PC-3 (cell line): ENCODE measurements at regions not wholly inside any gene's neighbourhood (a gene's known extent, or its start where the extent isn't known, plus 50 kb on each side); places are given as distances from the start of the nearest gene placed in this dataset.

Experiments used
- ATAC-seq: fragments of 200-7000 bp; cut with Tn5 transposase; 2 replicates; pipeline ENCODE4 v1.9.1; 2020; ENCODE audit warnings: mild to moderate bottlenecking, moderate library complexity
- BruUV-seq: library from RNA; stranded (reverse); fragments of 400-500 nt; replicated peaks from 2 replicates; lab custom pipeline; 2021; lab: Mats Ljungman, UMichigan
- CTCF ChIA-PET: fragments of 300-600 bp; sonication (Branson Sonifier 250); formaldehyde crosslinking; loops from one replicate; lab custom pipeline; 2022; ENCODE audit warnings: antibody characterized with exemption; lab: Charles Lee
- POLR2A ChIA-PET: fragments of 300-600 bp; sonication (Branson Sonifier 250); formaldehyde crosslinking; loops from one replicate; lab custom pipeline; 2022; ENCODE audit warnings: antibody characterized with exemption; ENCODE audit not compliant: unreplicated experiment; lab: Charles Lee
- DNase-seq: peaks from one replicate; pipeline ENCODE4 v3.0.0-alpha.2; 2015
- H2AFZ ChIP-seq: fragments of 300-600 bp; sonication (generic); 2 replicates; pipeline ENCODE4 v1.6.0; 2016; ENCODE audit warnings: antibody characterized with exemption, low read length
- H3F3A ChIP-seq: fragments of 300-600 bp; sonication (generic); one replicate; pipeline ENCODE4 v1.6.0; 2017; ENCODE audit warnings: antibody characterized with exemption, low read length, control low read depth, mild to moderate bottlenecking; ENCODE audit not compliant: unreplicated experiment
- H3K27ac ChIP-seq: fragments of 300-600 bp; sonication (generic); 2 replicates; pipeline ENCODE4 v1.5.1; 2016; ENCODE audit warnings: mild to moderate bottlenecking, low read length
- H3K27me3 ChIP-seq: fragments of 300-600 bp; sonication (generic); 2 replicates; pipeline ENCODE4 v1.6.1; 2016; ENCODE audit warnings: low read length, mixed read lengths
- H3K36me3 ChIP-seq: fragments of 300-600 bp; sonication (generic); 2 replicates; pipeline ENCODE4 v1.6.1; 2016; ENCODE audit warnings: low read depth, mixed run types, low read length, mixed read lengths
- H3K4me1 ChIP-seq: fragments of 300-600 bp; sonication (generic); 2 replicates; pipeline ENCODE4 v1.5.1; 2016; ENCODE audit warnings: low read length; ENCODE audit not compliant: insufficient read depth
- H3K4me2 ChIP-seq: fragments of 300-600 bp; sonication (generic); 2 replicates; pipeline ENCODE4 v1.6.0; 2016; ENCODE audit warnings: low read length
- H3K4me3 ChIP-seq: fragments of 300-600 bp; sonication (generic); 2 replicates; pipeline ENCODE4 v1.5.1; 2016; ENCODE audit warnings: mild to moderate bottlenecking, low read length, mixed read lengths
- H3K79me2 ChIP-seq: fragments of 300-600 bp; sonication (generic); 2 replicates; pipeline ENCODE4 v1.6.1; 2017; ENCODE audit warnings: low read length, mixed read lengths
- H3K9ac ChIP-seq: fragments of 300-600 bp; sonication (generic); 2 replicates; pipeline ENCODE4 v1.6.0; 2016; ENCODE audit warnings: mild to moderate bottlenecking, low read length
- H3K9me2 ChIP-seq: fragments of 300-600 bp; sonication (generic); replicated peaks from 2 replicates; pipeline ENCODE4 v1.6.1; 2016; ENCODE audit warnings: mixed run types, low read length, mixed read lengths
- H3K9me3 ChIP-seq: fragments of 300-600 bp; sonication (generic); 2 replicates; pipeline ENCODE4 v1.6.1; 2016; ENCODE audit warnings: low read length, mixed read lengths
- H4K20me1 ChIP-seq: fragments of 300-600 bp; sonication (generic); 2 replicates; pipeline ENCODE4 v1.6.1; 2016; ENCODE audit warnings: low read length, mixed read lengths
- EZH2 ChIP-seq: fragments of 300-600 bp; sonication (generic); IDR thresholded peaks from one replicate; pipeline ENCODE4 v1.6.1; 2017; ENCODE audit warnings: antibody characterized with exemption, mild to moderate bottlenecking, low read length; ENCODE audit not compliant: unreplicated experiment
- EZH2phosphoT487 ChIP-seq: fragments of 300-600 bp; sonication (generic); IDR thresholded peaks from 2 replicates; pipeline ENCODE4 v1.6.1; 2018; ENCODE audit warnings: mild to moderate bottlenecking, antibody characterized with exemption, low read length, borderline replicate concordance
- intact Hi-C: fragments of 100-400 bp; cut with micrococcal nuclease; formaldehyde crosslinking; loops from 2 replicates; pipeline ENCODE4 v1.9.0; 2023
- TF ChIP-seq, protein P1 (sequence below): fragments of 300-600 bp; sonication (generic); conservative IDR thresholded peaks from 2 replicates; pipeline ENCODE4 v1.5.1; 2017; ENCODE audit warnings: antibody characterized with exemption, low read depth, mild to moderate bottlenecking, low read length

DNA sequence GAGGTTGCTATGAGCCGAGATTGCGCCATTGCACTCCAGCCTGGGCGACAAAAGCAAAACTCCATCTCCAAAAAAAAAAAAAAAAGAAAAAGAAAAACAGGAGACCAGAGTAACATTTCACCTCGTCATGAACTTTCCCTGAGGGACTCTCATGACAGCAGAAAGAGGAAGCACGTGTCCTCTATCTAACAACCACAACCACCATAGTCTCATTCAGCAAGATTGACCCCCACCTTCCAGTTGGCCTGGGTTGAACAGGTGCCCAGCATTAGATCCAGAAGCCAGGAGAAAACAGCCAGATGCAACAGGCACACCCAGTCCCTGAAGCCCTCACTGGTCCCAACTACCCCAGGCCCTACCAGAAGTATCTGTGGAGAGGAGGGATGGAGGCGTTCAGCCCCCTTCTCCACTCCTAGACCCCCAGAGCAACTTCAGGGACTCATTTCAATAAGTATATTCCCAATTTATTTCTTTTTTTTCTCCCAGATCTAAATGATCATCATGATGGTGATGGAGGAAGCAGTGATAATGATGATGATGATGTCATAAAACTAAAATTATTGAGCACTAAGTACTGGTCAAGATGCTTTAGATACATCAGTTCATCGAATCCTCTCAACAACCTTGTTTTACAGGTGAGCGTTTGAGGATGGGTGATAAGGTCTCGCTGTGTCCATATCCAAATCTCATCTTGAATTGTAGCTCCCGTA, 235.0 kb downstream of the EFCAB11 start:
- Histone ChIP-seq H4K20me1 (no peaks in the 10 kb centered on the region), H3K36me3 (no peaks in the 10 kb centered on the region), H3F3A (no peaks in the 10 kb centered on the region), H3K9me3 (no peaks in the 10 kb centered on the region), H3K27ac (no peak overlapping the region), H3K4me1 (no peaks in the 10 kb centered on the region), H3K27me3 (no peaks in the 10 kb centered on the region), H2AFZ (no peak overlapping the region), H3K79me2 (no peaks in the 10 kb centered on the region), H3K4me3 (no peak overlapping the region), H3K4me2 (no peak overlapping the region), H3K9me2 (no peaks in the 10 kb centered on the region), H3K9ac (no peak overlapping the region)
- CTCF ChIA-PET: no interaction called here
- ATAC-seq: no peak
- intact Hi-C loops: no loop called here
- no TSS peak for BruUV-seq
- POLR2A ChIA-PET: no interaction called here
- no peak for DNase-seq
- no peak for TF ChIP-seq EZH2
- TF ChIP-seq, protein P1, sequence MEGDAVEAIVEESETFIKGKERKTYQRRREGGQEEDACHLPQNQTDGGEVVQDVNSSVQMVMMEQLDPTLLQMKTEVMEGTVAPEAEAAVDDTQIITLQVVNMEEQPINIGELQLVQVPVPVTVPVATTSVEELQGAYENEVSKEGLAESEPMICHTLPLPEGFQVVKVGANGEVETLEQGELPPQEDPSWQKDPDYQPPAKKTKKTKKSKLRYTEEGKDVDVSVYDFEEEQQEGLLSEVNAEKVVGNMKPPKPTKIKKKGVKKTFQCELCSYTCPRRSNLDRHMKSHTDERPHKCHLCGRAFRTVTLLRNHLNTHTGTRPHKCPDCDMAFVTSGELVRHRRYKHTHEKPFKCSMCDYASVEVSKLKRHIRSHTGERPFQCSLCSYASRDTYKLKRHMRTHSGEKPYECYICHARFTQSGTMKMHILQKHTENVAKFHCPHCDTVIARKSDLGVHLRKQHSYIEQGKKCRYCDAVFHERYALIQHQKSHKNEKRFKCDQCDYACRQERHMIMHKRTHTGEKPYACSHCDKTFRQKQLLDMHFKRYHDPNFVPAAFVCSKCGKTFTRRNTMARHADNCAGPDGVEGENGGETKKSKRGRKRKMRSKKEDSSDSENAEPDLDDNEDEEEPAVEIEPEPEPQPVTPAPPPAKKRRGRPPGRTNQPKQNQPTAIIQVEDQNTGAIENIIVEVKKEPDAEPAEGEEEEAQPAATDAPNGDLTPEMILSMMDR: no peak
- TF ChIP-seq EZH2phosphoT487: no peak

DNA sequence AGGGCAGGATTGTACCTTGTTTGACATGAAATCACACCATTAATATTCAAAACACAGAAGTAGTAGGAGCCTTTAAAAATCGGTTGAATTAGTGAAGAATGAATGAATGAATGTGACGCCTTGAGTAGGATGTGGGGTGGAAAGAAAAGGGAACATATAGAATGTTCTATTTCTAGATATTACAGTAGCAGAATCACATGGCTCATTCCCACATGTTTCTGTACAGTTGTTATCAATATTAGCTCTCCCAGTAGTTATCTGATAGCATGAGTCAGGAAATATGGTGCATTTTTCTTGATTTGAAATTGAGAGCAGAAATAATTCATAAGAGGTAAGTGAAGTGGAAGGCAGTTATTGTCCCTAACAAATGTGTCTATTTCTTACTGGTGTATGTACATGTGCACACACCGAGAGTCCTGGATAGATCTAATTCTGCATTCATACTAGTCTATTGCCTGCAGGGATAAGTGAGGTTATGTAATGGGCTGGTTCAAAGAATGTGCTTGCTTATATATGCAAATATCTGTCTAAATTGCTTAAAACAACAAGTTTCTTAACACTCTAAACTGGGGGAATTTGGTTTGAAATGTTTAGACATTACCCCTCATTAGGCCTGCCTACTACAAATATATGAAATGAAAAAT, 245.4 kb downstream of the EFCAB11 start:
- BruUV-seq: no TSS peak
- H3K79me2 ChIP-seq: no peaks in the 10 kb centered on the region
- no peak overlapping the region for H2AFZ ChIP-seq
- no peak overlapping the region for H3K27ac ChIP-seq
- DNase-seq: no peak
- ChIA-PET CTCF (no interaction called here), POLR2A (no interaction called here)
- no peak overlapping the region for H3K9ac ChIP-seq
- no peak overlapping the region for H3K4me3 ChIP-seq
- intact Hi-C loops: no loop called here
- no peak overlapping the region for H3K4me2 ChIP-seq
- H3K27me3 ChIP-seq: no peaks in the 10 kb centered on the region
- no peaks in the 10 kb centered on the region for H3F3A ChIP-seq
- no peaks in the 10 kb centered on the region for H4K20me1 ChIP-seq
- H3K36me3 ChIP-seq: no peaks in the 10 kb centered on the region
- no peaks in the 10 kb centered on the region for H3K9me3 ChIP-seq
- H3K9me2 ChIP-seq: no peaks in the 10 kb centered on the region
- no peaks in the 10 kb centered on the region for H3K4me1 ChIP-seq
- TF ChIP-seq EZH2phosphoT487 (no peak), EZH2 (no peak)
- TF ChIP-seq, protein P1: no peak
- ATAC-seq: no peak

DNA sequence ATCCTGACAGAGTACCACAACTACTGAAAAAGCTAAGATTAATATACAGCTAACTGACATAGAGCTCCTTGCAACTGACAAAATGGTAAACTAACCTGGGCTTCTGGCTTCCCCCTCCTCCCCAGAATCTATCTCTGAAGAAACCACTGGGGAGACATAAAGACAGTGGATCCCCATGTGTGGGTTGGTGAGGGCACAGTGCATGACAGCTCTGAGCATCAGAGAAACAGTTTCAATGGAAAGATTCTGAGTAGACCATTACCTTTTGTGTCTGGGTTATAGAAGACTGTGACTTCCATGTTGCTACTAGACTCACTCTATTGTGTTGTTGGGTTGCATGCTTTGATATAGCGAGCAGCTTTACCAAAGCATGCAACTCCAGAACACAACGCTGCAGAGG, 247.4 kb downstream of the EFCAB11 start:
- Histone ChIP-seq H3K4me2 (no peak overlapping the region), H3K79me2 (no peaks in the 10 kb centered on the region), H3K4me3 (no peak overlapping the region), H3K9ac (no peak overlapping the region), H3K27ac (no peak overlapping the region), H3K9me2 (no peaks in the 10 kb centered on the region), H3K36me3 (no peaks in the 10 kb centered on the region), H3F3A (no peaks in the 10 kb centered on the region), H4K20me1 (no peaks in the 10 kb centered on the region), H3K27me3 (no peaks in the 10 kb centered on the region), H3K4me1 (peaks cover 3% of the 10 kb centered on the region), H3K9me3 (no peaks in the 10 kb centered on the region), H2AFZ (no peak overlapping the region)
- TF ChIP-seq EZH2phosphoT487: no peak
- TF ChIP-seq, protein P1: no peak
- TF ChIP-seq EZH2: no peak
- DNase-seq: no peak
- ChIA-PET CTCF (no interaction called here), POLR2A (no interaction called here)
- intact Hi-C loops: no loop called here
- no TSS peak for BruUV-seq
- ATAC-seq: no peak
